ENCODE measurements at regions not wholly inside any gene's neighbourhood (a gene's known extent, or its start where the extent isn't known, plus 50 kb on each side); places are given as distances from the start of the nearest gene placed in this dataset.

DNA sequence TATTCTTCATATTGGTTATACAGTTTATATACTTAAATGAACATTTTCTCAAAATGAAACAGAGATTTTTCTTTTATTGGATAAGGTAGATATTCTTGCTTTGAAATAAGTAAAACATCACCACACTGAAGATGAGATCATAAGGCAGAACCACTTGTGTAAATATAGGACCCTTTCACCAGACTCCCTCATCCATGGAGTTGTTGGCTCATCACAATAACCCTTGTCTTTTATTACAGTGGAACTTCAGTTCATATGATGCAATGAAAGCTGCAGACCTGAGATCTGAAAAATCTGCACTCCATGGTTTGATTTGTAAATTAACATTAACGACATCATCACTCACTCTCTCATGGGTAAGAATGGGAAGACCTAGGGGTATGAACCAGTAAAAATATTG lies 51.9 kb upstream of the DBX2 start:
- dilution Hi-C loops (cut with MboI; ENCODE audit: extremely low pct_ligation_motif_present, low sequenced_read_pairs) = no loop called here
- no peak overlapping the region for H3K9ac ChIP-seq (ENCODE audit: control insufficient read depth, extremely low read depth, insufficient read depth, low read length)
- H3K4me3 ChIP-seq (ENCODE audit: control insufficient read depth in 2 of 3, extremely low read depth in 1 of 3, insufficient read depth in 2 of 3, low read depth in 1 of 3, low read length in 3 of 3) = no peak overlapping the region
- H2AFZ ChIP-seq (ENCODE audit: control insufficient read depth, low read length) = no peak overlapping the region
- no peaks in the 10 kb centered on the region for H3K79me2 ChIP-seq (ENCODE audit: control insufficient read depth, insufficient read depth, low read length)
- no peaks in the 10 kb centered on the region for H3K36me3 ChIP-seq (ENCODE audit: control insufficient read depth in 2 of 2, extremely low read depth in 1 of 2, insufficient read depth in 2 of 2, low read length in 2 of 2)
- H3K27me3 ChIP-seq (ENCODE audit: control insufficient read depth, extremely low read depth, insufficient read depth, low read length) = no peaks in the 10 kb centered on the region
- H4K20me1 ChIP-seq (ENCODE audit: control insufficient read depth, extremely low read depth, insufficient read depth, low read length) = no peaks in the 10 kb centered on the region
- DNase-seq (ENCODE audit: low read depth, low spot score) = no peak
- H3K27ac ChIP-seq (ENCODE audit: control insufficient read depth, insufficient read depth, low read length) = no peak overlapping the region
- H3K4me1 ChIP-seq (ENCODE audit: control insufficient read depth, extremely low read depth, insufficient read depth, low read length) = no peaks in the 10 kb centered on the region
- H3K4me2 ChIP-seq (ENCODE audit: control insufficient read depth, extremely low read depth, insufficient read depth, low read depth, low read length) = no peak overlapping the region
- FAIRE-seq = no peak
- no peaks in the 10 kb centered on the region for H3K9me1 ChIP-seq (ENCODE audit: control insufficient read depth, extremely low read depth, insufficient read depth, low read length)
- TF ChIP-seq, protein P1, sequence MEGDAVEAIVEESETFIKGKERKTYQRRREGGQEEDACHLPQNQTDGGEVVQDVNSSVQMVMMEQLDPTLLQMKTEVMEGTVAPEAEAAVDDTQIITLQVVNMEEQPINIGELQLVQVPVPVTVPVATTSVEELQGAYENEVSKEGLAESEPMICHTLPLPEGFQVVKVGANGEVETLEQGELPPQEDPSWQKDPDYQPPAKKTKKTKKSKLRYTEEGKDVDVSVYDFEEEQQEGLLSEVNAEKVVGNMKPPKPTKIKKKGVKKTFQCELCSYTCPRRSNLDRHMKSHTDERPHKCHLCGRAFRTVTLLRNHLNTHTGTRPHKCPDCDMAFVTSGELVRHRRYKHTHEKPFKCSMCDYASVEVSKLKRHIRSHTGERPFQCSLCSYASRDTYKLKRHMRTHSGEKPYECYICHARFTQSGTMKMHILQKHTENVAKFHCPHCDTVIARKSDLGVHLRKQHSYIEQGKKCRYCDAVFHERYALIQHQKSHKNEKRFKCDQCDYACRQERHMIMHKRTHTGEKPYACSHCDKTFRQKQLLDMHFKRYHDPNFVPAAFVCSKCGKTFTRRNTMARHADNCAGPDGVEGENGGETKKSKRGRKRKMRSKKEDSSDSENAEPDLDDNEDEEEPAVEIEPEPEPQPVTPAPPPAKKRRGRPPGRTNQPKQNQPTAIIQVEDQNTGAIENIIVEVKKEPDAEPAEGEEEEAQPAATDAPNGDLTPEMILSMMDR (optimal IDR thresholded peaks at IDR 0.05 in 1 of 3, IDR thresholded peaks at IDR 0.05 in 1 of 3, conservative IDR thresholded peaks at IDR 0.05 in 1 of 3; ENCODE audit: extremely low read depth in 1 of 3, insufficient read depth in 2 of 3, low read length in 3 of 3) = no peak
- TF ChIP-seq EZH2 (IDR thresholded peaks at IDR 0.05; ENCODE audit: low read length) = no peak
- no peaks in the 10 kb centered on the region for H3K9me3 ChIP-seq (ENCODE audit: control insufficient read depth, low read depth, low read length)

DNA sequence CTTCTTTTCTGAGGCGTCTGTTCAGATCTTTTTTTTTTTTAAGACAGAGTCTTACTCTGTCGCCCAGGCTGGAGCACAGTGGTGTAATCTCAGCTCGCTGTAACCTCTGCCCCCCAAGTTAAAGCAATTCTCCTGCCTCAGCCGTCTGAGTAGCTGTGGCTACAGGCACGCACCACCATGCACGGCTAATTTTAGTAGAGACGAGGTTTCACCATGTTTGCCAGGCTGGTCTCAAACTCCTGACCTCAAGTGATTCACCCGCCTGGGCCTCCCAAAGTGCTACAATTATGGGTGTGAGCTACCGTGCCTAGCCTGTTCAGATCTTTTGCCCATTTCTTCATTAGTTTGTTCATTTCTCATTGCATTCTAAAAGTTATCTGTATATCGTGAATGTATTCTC lies 55.1 kb upstream of the DBX2 start:
- no peak overlapping the region for H3K9ac ChIP-seq (ENCODE audit: control insufficient read depth, extremely low read depth, insufficient read depth, low read length)
- H3K4me1 ChIP-seq (ENCODE audit: control insufficient read depth, extremely low read depth, insufficient read depth, low read length) = no peaks in the 10 kb centered on the region
- no peak overlapping the region for H3K4me2 ChIP-seq (ENCODE audit: control insufficient read depth, extremely low read depth, insufficient read depth, low read depth, low read length)
- TF ChIP-seq EZH2 (IDR thresholded peaks at IDR 0.05; ENCODE audit: low read length) = no peak
- TF ChIP-seq, protein P1 (optimal IDR thresholded peaks at IDR 0.05 in 1 of 3, IDR thresholded peaks at IDR 0.05 in 1 of 3, conservative IDR thresholded peaks at IDR 0.05 in 1 of 3; ENCODE audit: extremely low read depth in 1 of 3, insufficient read depth in 2 of 3, low read length in 3 of 3) = no peak
- H3K4me3 ChIP-seq (ENCODE audit: control insufficient read depth in 2 of 3, extremely low read depth in 1 of 3, insufficient read depth in 2 of 3, low read depth in 1 of 3, low read length in 3 of 3) = no peak overlapping the region
- H3K27me3 ChIP-seq (ENCODE audit: control insufficient read depth, extremely low read depth, insufficient read depth, low read length) = no peaks in the 10 kb centered on the region
- DNase-seq (ENCODE audit: low read depth, low spot score) (no peak), FAIRE-seq (no peak)
- H3K9me1 ChIP-seq (ENCODE audit: control insufficient read depth, extremely low read depth, insufficient read depth, low read length) = no peaks in the 10 kb centered on the region
- H3K9me3 ChIP-seq (ENCODE audit: control insufficient read depth, low read depth, low read length) = no peaks in the 10 kb centered on the region
- dilution Hi-C loops (cut with MboI; ENCODE audit: extremely low pct_ligation_motif_present, low sequenced_read_pairs) = no loop called here
- no peak overlapping the region for H2AFZ ChIP-seq (ENCODE audit: control insufficient read depth, low read length)
- H3K36me3 ChIP-seq (ENCODE audit: control insufficient read depth in 2 of 2, extremely low read depth in 1 of 2, insufficient read depth in 2 of 2, low read length in 2 of 2) = no peaks in the 10 kb centered on the region
- no peaks in the 10 kb centered on the region for H4K20me1 ChIP-seq (ENCODE audit: control insufficient read depth, extremely low read depth, insufficient read depth, low read length)
- no peak overlapping the region for H3K27ac ChIP-seq (ENCODE audit: control insufficient read depth, insufficient read depth, low read length)
- no peaks in the 10 kb centered on the region for H3K79me2 ChIP-seq (ENCODE audit: control insufficient read depth, insufficient read depth, low read length)
